Testis (tissue), 2 donors: ENCODE measurements at regions not wholly inside any gene's neighbourhood (a gene's known extent, or its start where the extent isn't known, plus 50 kb on each side); places are given as distances from the start of the nearest gene placed in this dataset.

ENCODE experiments used
- DNase-seq: peaks from one replicate; pipeline ENCODE4 v3.0.0-alpha.2; 2019
- H3K27ac ChIP-seq, 2 donors: fragments of 200-600 bp; sonication (generic); one replicate each; pipeline ENCODE4 v1.5.1; 2019
- H3K27me3 ChIP-seq: fragments of 200-600 bp; sonication (generic); one replicate; pipeline ENCODE4 v1.5.1; 2019
- H3K36me3 ChIP-seq: fragments of 200-600 bp; sonication (generic); one replicate; pipeline ENCODE4 v1.5.1; 2017; ENCODE audit warnings: low read depth; ENCODE audit errors: missing control alignments
- H3K4me1 ChIP-seq: fragments of 200-600 bp; sonication (generic); one replicate; pipeline ENCODE4 v1.5.1; 2019
- H3K4me3 ChIP-seq, 2 donors: fragments of 200-600 bp; sonication (generic); one replicate each; pipeline ENCODE4 v1.5.1; 2017 to 2019
- H3K9me3 ChIP-seq: fragments of 200-600 bp; sonication (generic); one replicate; pipeline ENCODE4 v1.5.1; 2017
- CTCF ChIP-seq, 3 experiments: fragments of 450-650 bp in 2 of 3; fragments of 200-600 bp in 1 of 3; sonication (generic) in 1 of 3; IDR thresholded peaks; one replicate each; pipeline ENCODE4 v1.5.1; 2016 to 2019; ENCODE audit warnings: antibody characterized with exemption in 3 of 3, mild to moderate bottlenecking in 2 of 3, moderate library complexity in 1 of 3
- POLR2A ChIP-seq: fragments of 450-650 bp; IDR thresholded peaks from one replicate; pipeline ENCODE4 v1.6.1; 2017; ENCODE audit warnings: antibody characterized with exemption, mild to moderate bottlenecking, moderate library complexity
- WGBS, 2 donors: methylation state at CpG; one replicate each; pipeline ENCODE4 v1.1.5; 2018; 5-methylcytosine and 5-hydroxymethylcytosine counted together
- intact Hi-C: fragments of 100-400 bp; cut with DNase I; formaldehyde crosslinking; loops from one replicate; pipeline ENCODE4 v1.15.1; 2023; ENCODE audit warnings: low total_unique reads

GRCh38 chr12:93158065-93158843, 219.5 kb upstream of the NUDT4 start:
- no peak for TF ChIP-seq CTCF (IDR thresholded peaks at IDR 0.05)
- no peak for TF ChIP-seq POLR2A
- DNase-seq, result no peak
- WGBS, 2 donors, result 94 to 96% methylated on average over 4 of the region's 4 CpGs
- H3K27ac ChIP-seq, result no peak overlapping the region
- intact Hi-C loops, result no loop called here
- H3K4me1 ChIP-seq, result no peaks in the 10 kb centered on the region
- no peaks in the 10 kb centered on the region for H3K36me3 ChIP-seq
- no peaks in the 10 kb centered on the region for H3K27me3 ChIP-seq
- H3K9me3 ChIP-seq, result no peaks in the 10 kb centered on the region
- H3K4me3 ChIP-seq, result no peak overlapping the region

- H3K36me3 ChIP-seq, result no peaks in the 10 kb centered on the region
- no peak overlapping the region for H3K27ac ChIP-seq
- TF ChIP-seq POLR2A, result no peak
- no peak for TF ChIP-seq CTCF (IDR thresholded peaks at IDR 0.05)
- no peak overlapping the region for H3K4me3 ChIP-seq
- 58 to 69% methylated on average over 4 of the region's 4 CpGs for WGBS, 2 donors
- H3K9me3 ChIP-seq, result no peaks in the 10 kb centered on the region
- no peak for DNase-seq
- intact Hi-C loops, result no loop called here
- H3K4me1 ChIP-seq, result no peaks in the 10 kb centered on the region
- no peaks in the 10 kb centered on the region for H3K27me3 ChIP-seq
Observed at GRCh38 chr12:93163260-93164036, 214.3 kb upstream of the NUDT4 start.

GRCh38 chr12:93164103-93164880, 213.4 kb upstream of the NUDT4 start:
- no peaks in the 10 kb centered on the region for H3K4me1 ChIP-seq
- H3K27me3 ChIP-seq, result no peaks in the 10 kb centered on the region
- H3K27ac ChIP-seq, result no peak overlapping the region
- intact Hi-C loops, result no loop called here
- TF ChIP-seq CTCF (IDR thresholded peaks at IDR 0.05), result no peak
- no peak for TF ChIP-seq POLR2A
- no peak overlapping the region for H3K4me3 ChIP-seq
- 92 to 93% methylated on average over 5 of the region's 5 CpGs for WGBS, 2 donors
- DNase-seq, result no peak
- H3K36me3 ChIP-seq, result no peaks in the 10 kb centered on the region
- no peaks in the 10 kb centered on the region for H3K9me3 ChIP-seq

- Histone ChIP-seq H3K36me3 (no peaks in the 10 kb centered on the region), H3K4me3 (no peak overlapping the region), H3K9me3 (no peaks in the 10 kb centered on the region), H3K27me3 (no peaks in the 10 kb centered on the region), H3K27ac (no peak overlapping the region), H3K4me1 (no peaks in the 10 kb centered on the region)
- TF ChIP-seq CTCF (IDR thresholded peaks at IDR 0.05), result no peak
- TF ChIP-seq POLR2A, result no peak
- 76 to 82% methylated on average over 3 to 4 of the region's 4 CpGs for WGBS, 2 donors
- intact Hi-C loops, result no loop called here
- no peak for DNase-seq
Observed at GRCh38 chr12:93165384-93165932, 212.3 kb upstream of the NUDT4 start.
